Body of pancreas (tissue), 4 donors: ENCODE measurements at regions not wholly inside any gene's neighbourhood (a gene's known extent, or its start where the extent isn't known, plus 50 kb on each side); places are given as distances from the start of the nearest gene placed in this dataset.

ENCODE experiments used
- CTCF ChIP-seq, 7 experiments: fragments of 450-650 bp in 4 of 7; fragments of 200-600 bp in 3 of 7; sonication (generic) in 3 of 7; IDR thresholded peaks; one replicate each; pipeline ENCODE4 v1.5.1; 2016 to 2019; ENCODE audit warnings: antibody characterized with exemption in 7 of 7
- POLR2A ChIP-seq, 3 donors: fragments of 450-650 bp; IDR thresholded peaks; one replicate each; pipeline ENCODE4 v1.6.1; 2016; ENCODE audit warnings: antibody characterized with exemption in 3 of 3, mild to moderate bottlenecking in 2 of 3

- TF ChIP-seq CTCF (IDR thresholded peaks at IDR 0.05): no peak
- no peak for TF ChIP-seq POLR2A (IDR thresholded peaks at IDR 0.05)
These were observed 439.8 kb upstream of the TMEFF2 start for GRCh38 chr2:192634557-192634956.
